Spleen (tissue), 11 donors: ENCODE measurements at regions not wholly inside any gene's neighbourhood (a gene's known extent, or its start where the extent isn't known, plus 50 kb on each side); places are given as distances from the start of the nearest gene placed in this dataset.

Source experiments
- DNase-seq: peaks from one replicate; pipeline ENCODE4 v3.0.0-alpha.2; 2020
- H3K27ac ChIP-seq, 8 donors: fragments of 200-600 bp; sonication (generic) in 7 of 8; 1 replicate in 4 of 8; 2 replicates in 4 of 8; pipeline versions ENCODE4 v1.5.0 to v1.8.0; 2016 to 2021; ENCODE audit warnings: inconsistent platforms in 4 of 8, mild to moderate bottlenecking in 4 of 8, moderate library complexity in 1 of 8
- H3K27me3 ChIP-seq, 7 donors: fragments of 200-600 bp; sonication (generic) in 6 of 7; replicated peaks in 1 of 7; 1 replicate in 4 of 7; 2 replicates in 3 of 7; pipeline versions ENCODE4 v1.5.0 to v1.8.0; 2016 to 2021; ENCODE audit warnings: inconsistent platforms in 3 of 7, mild to moderate bottlenecking in 1 of 7
- H3K36me3 ChIP-seq, 6 donors: fragments of 200-600 bp; sonication (generic) in 5 of 6; 1 replicate in 4 of 6; 2 replicates in 2 of 6; pipeline versions ENCODE4 v1.5.0 to v1.8.0; 2016 to 2021; ENCODE audit warnings: inconsistent platforms in 2 of 6
- H3K4me1 ChIP-seq, 6 donors: fragments of 200-600 bp; sonication (generic) in 5 of 6; 1 replicate in 3 of 6; 2 replicates in 3 of 6; pipeline versions ENCODE4 v1.5.0 to v1.8.0; 2016 to 2021; ENCODE audit warnings: inconsistent platforms in 3 of 6
- H3K4me3 ChIP-seq, 8 donors: fragments of 200-600 bp; sonication (generic) in 7 of 8; 1 replicate in 4 of 8; 2 replicates in 4 of 8; pipeline versions ENCODE4 v1.5.0 to v1.8.0; 2016 to 2021; ENCODE audit warnings: inconsistent platforms in 4 of 8, mild to moderate bottlenecking in 4 of 8, moderate library complexity in 2 of 8
- H3K9me3 ChIP-seq, 8 donors: fragments of 200-600 bp; sonication (generic) in 7 of 8; 1 replicate in 4 of 8; 2 replicates in 4 of 8; pipeline versions ENCODE4 v1.5.0 to v1.8.0; 2016 to 2021; ENCODE audit warnings: inconsistent platforms in 4 of 8
- POLR2A ChIP-seq, 3 donors: fragments of 450-650 bp; IDR thresholded peaks; one replicate each; pipeline ENCODE4 v1.5.1; 2017; ENCODE audit warnings: antibody characterized with exemption in 3 of 3, mild to moderate bottlenecking in 1 of 3
- POLR2AphosphoS5 ChIP-seq, 3 donors: sonication (generic); formaldehyde crosslinking; IDR thresholded peaks; one replicate each; pipeline ENCODE4 v1.5.1; 2017; ENCODE audit warnings: antibody characterized with exemption in 3 of 3
- WGBS, 5 donors: extraction: QIAGEN DNeasy Blood & Tissue Kit in 3 of 5; methylation state at CpG; one replicate each; pipeline versions ENCODE4 v1.1.5 to v1.1.7; 2013 to 2018; 5-methylcytosine and 5-hydroxymethylcytosine counted together
- intact Hi-C: fragments of 100-400 bp; cut with DNase I; formaldehyde crosslinking; loops from one replicate; pipeline ENCODE4 v1.15.0; 2023; ENCODE audit warnings: low total_unique reads
- TF ChIP-seq, protein P1 (sequence below), 11 experiments: fragments of 200-600 bp in 7 of 11; fragments of 450-650 bp in 4 of 11; sonication (generic) in 4 of 11; IDR thresholded peaks in 8 of 11; conservative IDR thresholded peaks in 3 of 11; 1 replicate in 7 of 11; 2 replicates in 4 of 11; pipeline versions ENCODE4 v1.4.0 to v1.8.0; 2016 to 2021; ENCODE audit warnings: antibody characterized with exemption in 11 of 11, inconsistent platforms in 4 of 11, mild to moderate bottlenecking in 1 of 11
- donor health status: healthy with polysubstance abuse.
- donor health status: DM: no; HTN: no; CAD: no; lungs with moderate emphysema.
- donor health status: DM: no; HTN: no; CAD: no.
- donor health status: Bipolar disorder and iron deficiency.
- donor health status: healthy.
- donor health status: DM: no; HTN: no; CAD: no.
- donor health status: DM: yes; HTN: yes; CAD: no.

DNA sequence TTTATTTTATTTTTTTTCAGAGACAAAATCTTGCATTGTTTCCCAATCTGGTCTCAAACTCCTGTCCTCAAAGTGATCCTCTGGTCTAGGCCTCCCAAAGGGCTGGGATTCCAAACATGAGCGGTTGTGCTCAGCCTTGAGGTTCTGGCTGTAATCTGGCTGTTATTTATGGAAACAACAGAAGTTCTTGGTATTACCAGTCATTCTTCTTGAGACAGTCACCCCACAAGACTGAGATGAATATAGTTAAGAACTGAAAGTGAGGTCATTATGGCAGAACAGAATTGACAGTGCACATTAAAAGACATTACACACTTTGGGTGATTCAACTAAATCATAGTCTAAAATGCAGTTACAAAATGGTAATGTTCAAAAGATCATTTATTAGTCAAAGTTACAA, 719.5 kb downstream of the ZWINT start:
- Histone ChIP-seq H3K27ac (no peak overlapping the region), H3K9me3 (no peaks in the 10 kb centered on the region), H3K27me3 (no peaks in the 10 kb centered on the region), H3K4me1 (no peaks in the 10 kb centered on the region), H3K4me3 (no peak overlapping the region), H3K36me3 (no peaks in the 10 kb centered on the region)
- intact Hi-C loops, result no loop called here
- TF ChIP-seq POLR2A (IDR thresholded peaks at IDR 0.05), result no peak
- TF ChIP-seq POLR2AphosphoS5 (IDR thresholded peaks at IDR 0.05), result no peak
- TF ChIP-seq, protein P1, sequence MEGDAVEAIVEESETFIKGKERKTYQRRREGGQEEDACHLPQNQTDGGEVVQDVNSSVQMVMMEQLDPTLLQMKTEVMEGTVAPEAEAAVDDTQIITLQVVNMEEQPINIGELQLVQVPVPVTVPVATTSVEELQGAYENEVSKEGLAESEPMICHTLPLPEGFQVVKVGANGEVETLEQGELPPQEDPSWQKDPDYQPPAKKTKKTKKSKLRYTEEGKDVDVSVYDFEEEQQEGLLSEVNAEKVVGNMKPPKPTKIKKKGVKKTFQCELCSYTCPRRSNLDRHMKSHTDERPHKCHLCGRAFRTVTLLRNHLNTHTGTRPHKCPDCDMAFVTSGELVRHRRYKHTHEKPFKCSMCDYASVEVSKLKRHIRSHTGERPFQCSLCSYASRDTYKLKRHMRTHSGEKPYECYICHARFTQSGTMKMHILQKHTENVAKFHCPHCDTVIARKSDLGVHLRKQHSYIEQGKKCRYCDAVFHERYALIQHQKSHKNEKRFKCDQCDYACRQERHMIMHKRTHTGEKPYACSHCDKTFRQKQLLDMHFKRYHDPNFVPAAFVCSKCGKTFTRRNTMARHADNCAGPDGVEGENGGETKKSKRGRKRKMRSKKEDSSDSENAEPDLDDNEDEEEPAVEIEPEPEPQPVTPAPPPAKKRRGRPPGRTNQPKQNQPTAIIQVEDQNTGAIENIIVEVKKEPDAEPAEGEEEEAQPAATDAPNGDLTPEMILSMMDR (IDR thresholded peaks at IDR 0.05 in 8 of 11, conservative IDR thresholded peaks at IDR 0.05 in 3 of 11), result no peak
- 41 to 97% (median 88%) methylated on average over 1 of the region's 1 CpG for WGBS, 5 donors
- DNase-seq, result no peak

DNA sequence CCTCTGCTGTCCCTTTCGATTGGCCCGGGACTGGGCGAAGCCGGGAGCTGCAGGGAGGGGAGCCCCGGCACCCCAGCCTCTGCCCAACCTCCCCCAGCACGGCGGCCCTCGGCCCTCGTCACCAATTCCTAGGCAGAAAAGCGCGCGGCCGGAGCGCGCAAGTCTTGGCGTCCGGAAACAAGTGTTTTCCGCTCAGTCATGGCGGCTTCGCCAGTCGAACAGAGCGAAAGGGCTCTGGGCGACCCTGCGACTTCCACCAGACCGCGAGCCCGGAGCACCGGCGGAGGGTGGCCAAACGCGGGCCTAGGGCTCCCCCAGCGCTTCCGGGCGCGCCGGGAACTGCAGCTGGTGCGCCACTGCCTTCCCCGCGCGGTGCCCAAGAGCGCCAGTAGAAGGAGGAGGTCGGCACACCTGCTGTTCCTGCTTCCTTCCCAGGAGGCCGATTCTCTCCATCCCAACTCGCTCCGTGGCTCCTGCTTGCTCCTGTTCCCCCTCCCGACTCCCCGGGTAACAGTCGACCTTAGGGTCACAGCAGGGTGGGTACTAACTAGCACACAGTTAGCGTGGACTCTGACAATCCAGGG, 729.9 kb downstream of the ZWINT start:
- Histone ChIP-seq H3K27me3 (peaks cover 0 to 43% (median 9%) of the 10 kb centered on the region in 7 donors), H3K9me3 (no peaks in the 10 kb centered on the region), H3K27ac (peak overlapping the region in 5 of 8 donors; percentile 17 to 58 (median 26)), H3K4me1 (peaks cover 0 to 31% (median 3%) of the 10 kb centered on the region in 6 donors), H3K4me3 (peak overlapping the region; percentile 20 to 66 (median 43)), H3K36me3 (no peaks in the 10 kb centered on the region)
- intact Hi-C loops, result no loop called here
- 1 to 12% (median 2%) methylated on average over 22 to 49 of the region's 49 CpGs for WGBS, 5 donors
- DNase-seq, result peak; percentile 80
- TF ChIP-seq, protein P1 (IDR thresholded peaks at IDR 0.05 in 8 of 11, conservative IDR thresholded peaks at IDR 0.05 in 3 of 11), result peak in 8 of 11 experiments; percentile 39 to 70 (median 47)
- TF ChIP-seq POLR2A (IDR thresholded peaks at IDR 0.05), result no peak
- TF ChIP-seq POLR2AphosphoS5 (IDR thresholded peaks at IDR 0.05), result peak in 2 of 3 donors; percentile 17 to 61

DNA sequence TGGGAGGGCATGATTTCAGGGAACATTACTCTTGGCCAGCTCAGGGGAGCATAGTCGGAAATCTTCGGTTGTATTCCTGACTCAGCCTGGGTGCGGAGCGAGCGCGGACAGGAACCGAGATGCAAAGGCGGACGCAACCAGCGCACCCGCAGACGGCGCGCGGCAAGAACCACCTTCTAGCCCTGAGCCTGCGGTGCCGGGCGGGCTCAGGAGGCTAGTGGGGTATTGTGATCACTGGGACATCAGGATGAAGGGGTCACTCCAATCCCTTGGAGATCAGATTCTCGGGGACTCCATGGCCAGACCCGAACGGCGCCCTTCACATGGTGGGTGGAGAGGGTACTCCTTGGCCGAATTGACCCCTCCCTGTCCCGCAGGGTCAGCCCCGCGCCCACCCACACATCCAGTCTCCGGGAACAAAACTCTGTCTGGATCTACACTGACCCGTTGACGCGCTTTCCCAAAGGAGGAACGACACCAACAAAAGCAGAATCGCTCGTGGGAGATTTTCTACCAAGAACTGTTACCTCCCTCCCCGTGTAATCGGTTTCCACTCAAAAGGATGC, 730.5 kb downstream of the ZWINT start:
- Histone ChIP-seq H3K27ac (peak overlapping the region in 4 of 8 donors; percentile 17 to 58 (median 37)), H3K27me3 (peaks cover 0 to 43% (median 9%) of the 10 kb centered on the region in 7 donors), H3K9me3 (no peaks in the 10 kb centered on the region), H3K36me3 (no peaks in the 10 kb centered on the region), H3K4me3 (peak overlapping the region; percentile 20 to 66 (median 43)), H3K4me1 (peaks cover 0 to 31% (median 3%) of the 10 kb centered on the region in 6 donors)
- WGBS, 5 donors, result 1 to 11% (median 4%) methylated on average over 22 to 35 of the region's 35 CpGs
- intact Hi-C loops, result no loop called here
- peak; percentile 55 for DNase-seq
- TF ChIP-seq, protein P1 (IDR thresholded peaks at IDR 0.05 in 8 of 11, conservative IDR thresholded peaks at IDR 0.05 in 3 of 11), result no peak
- TF ChIP-seq POLR2A (IDR thresholded peaks at IDR 0.05) (no peak), POLR2AphosphoS5 (IDR thresholded peaks at IDR 0.05) (no peak)

DNA sequence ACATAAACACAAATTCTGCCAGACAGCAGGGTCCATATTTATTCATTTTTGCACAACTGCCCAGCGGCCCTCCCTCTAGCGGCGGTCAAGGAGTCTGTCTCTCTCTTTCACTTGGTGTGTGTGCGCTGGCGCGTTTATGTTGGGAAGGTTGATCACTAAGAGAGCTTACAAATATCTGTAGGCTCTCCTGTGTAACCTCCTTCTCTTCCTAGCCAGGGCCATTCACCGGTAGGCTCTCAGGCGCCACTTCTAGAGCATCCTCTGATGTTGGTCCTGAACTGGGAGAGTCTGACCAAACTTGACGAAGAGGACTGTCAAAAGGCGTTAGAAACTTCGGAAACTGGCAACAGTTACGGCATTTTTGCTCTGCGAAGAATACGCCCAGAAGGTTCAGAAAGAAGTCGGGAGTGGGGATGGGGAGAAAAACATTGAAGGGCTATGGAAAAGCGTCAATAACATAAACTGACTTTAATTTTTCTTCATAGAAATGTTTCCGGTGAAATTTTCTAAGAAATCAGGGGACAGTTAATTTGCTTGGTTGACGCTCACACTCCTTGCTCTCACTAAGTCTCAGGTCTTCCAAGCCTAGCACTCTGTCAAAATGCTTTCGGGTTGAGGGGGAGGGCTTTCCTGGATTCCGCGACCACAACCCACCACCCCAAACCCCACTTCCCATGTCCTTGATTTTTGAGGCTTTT, 731.1 kb downstream of the ZWINT start:
- TF ChIP-seq POLR2AphosphoS5 (IDR thresholded peaks at IDR 0.05), result no peak
- no peak for TF ChIP-seq POLR2A (IDR thresholded peaks at IDR 0.05)
- TF ChIP-seq, protein P1 (IDR thresholded peaks at IDR 0.05 in 8 of 11, conservative IDR thresholded peaks at IDR 0.05 in 3 of 11), result peak in 6 of 11 experiments; percentile 21 to 54 (median 34)
- peaks cover 0 to 31% (median 3%) of the 10 kb centered on the region in 6 donors for H3K4me1 ChIP-seq
- H3K27ac ChIP-seq, result no peak overlapping the region
- 2 to 12% (median 3%) methylated on average over 21 of the region's 21 CpGs for WGBS, 5 donors
- DNase-seq, result peak; percentile 70
- H3K9me3 ChIP-seq, result no peaks in the 10 kb centered on the region
- H3K27me3 ChIP-seq, result peaks cover 0 to 43% (median 9%) of the 10 kb centered on the region in 7 donors
- H3K36me3 ChIP-seq, result no peaks in the 10 kb centered on the region
- intact Hi-C loops, result no loop called here
- peak overlapping the region in 7 of 8 donors; percentile 9 to 66 (median 44) for H3K4me3 ChIP-seq
